ENCODE measurements at regions not wholly inside any gene's neighbourhood (a gene's known extent, or its start where the extent isn't known, plus 50 kb on each side); places are given as distances from the start of the nearest gene placed in this dataset.

- POLR2A ChIA-PET (ENCODE audit: unreplicated experiment), result no interaction called here
Measured at GRCh38 chr4:120545391-120545790, 377.1 kb downstream of the PRDM5 start.

More at GRCh38 chr4:120545391-120545790, 377.1 kb downstream of the PRDM5 start:
- no peak overlapping the region for H3K23ac ChIP-seq (ENCODE audit: low read depth, low read length)
- no peak overlapping the region for H2AK9ac ChIP-seq (replicated peaks; ENCODE audit: low read depth, low read length, poor library complexity)
- intact Hi-C loops (cut with micrococcal nuclease) (no loop called here), in situ Hi-C loops (cut with MboI; ENCODE audit: low sequenced_read_pairs) (no loop called here), dilution Hi-C loops (cut with HindIII; ENCODE audit: low sequenced_read_pairs, unreplicated experiment) (no loop called here)
- no peak overlapping the region for H2BK20ac ChIP-seq (ENCODE audit: low read depth, low read length)
- no peak for ATAC-seq (ENCODE audit: low read depth)
- CTCF ChIA-PET, result no interaction called here
- H4K20me1 ChIP-seq (ENCODE audit: insufficient read depth, low read length), result no peaks in the 10 kb centered on the region
- no peak overlapping the region for H3K56ac ChIP-seq (ENCODE audit: extremely low read depth, insufficient read depth, low read length)
- no peak overlapping the region for H4K91ac ChIP-seq (ENCODE audit: insufficient read depth, low read depth, low read length)
- H3K79me1 ChIP-seq (ENCODE audit: low read depth in 1 of 2, low read length in 2 of 2), result no peaks in the 10 kb centered on the region
- no peak overlapping the region for H4K8ac ChIP-seq (ENCODE audit: low read depth in 2 of 2, low read length in 2 of 2)
- H2AFZ ChIP-seq (replicated peaks; ENCODE audit: low read length, poor library complexity), result no peak overlapping the region
- H2BK120ac ChIP-seq (ENCODE audit: low read depth, low read length), result no peak overlapping the region
- H3K9me1 ChIP-seq (ENCODE audit: insufficient read depth, low read length), result no peaks in the 10 kb centered on the region
- H3K27ac ChIP-seq (ENCODE audit: insufficient read depth, low read length), result no peak overlapping the region
- H2AK5ac ChIP-seq (ENCODE audit: low read depth, low read length), result no peak overlapping the region
- BruUV-seq (replicated peaks), result no TSS peak
- H3K14ac ChIP-seq (replicated peaks; ENCODE audit: low read depth, low read length), result no peak overlapping the region
- WGBS, 2 experiments (ENCODE audit: extremely low coverage in 2 of 2, insufficient read length in 1 of 2), result no CpG with 5 or more reads among the region's 3 CpGs
- no peak for TF ChIP-seq CTCF (conservative IDR thresholded peaks at IDR 0.05; ENCODE audit: low read depth, low read length)
- no peak for TF ChIP-seq ELK1 (IDR thresholded peaks at IDR 0.05; ENCODE audit: borderline replicate concordance, low read depth, low read length)
- TF ChIP-seq USF2 (IDR thresholded peaks at IDR 0.05; ENCODE audit: low read depth, low read length), result no peak
- TF ChIP-seq MAFK (IDR thresholded peaks at IDR 0.05; ENCODE audit: low read depth, low read length), result no peak
- no peak for TF ChIP-seq SMC3 (IDR thresholded peaks at IDR 0.05; ENCODE audit: low read depth, low read length)
- TF ChIP-seq RCOR1 (IDR thresholded peaks at IDR 0.05; ENCODE audit: insufficient replicate concordance, low read length), result no peak
- TF ChIP-seq MAZ (IDR thresholded peaks at IDR 0.05; ENCODE audit: borderline replicate concordance, low read depth, low read length), result no peak
- TF ChIP-seq BHLHE40 (IDR thresholded peaks at IDR 0.05; ENCODE audit: low read depth, low read length), result no peak
- TF ChIP-seq POLR2A (IDR thresholded peaks at IDR 0.05; ENCODE audit: low read depth, low read length), result no peak
- no peak for TF ChIP-seq MXI1 (IDR thresholded peaks at IDR 0.05; ENCODE audit: borderline replicate concordance, low read depth, low read length)
- TF ChIP-seq NFE2L2 (IDR thresholded peaks at IDR 0.05; ENCODE audit: low read depth, low read length), result no peak
- no peak for TF ChIP-seq CHD1 (IDR thresholded peaks at IDR 0.05; ENCODE audit: low read depth, low read length)
- TF ChIP-seq RFX5 (IDR thresholded peaks at IDR 0.05; ENCODE audit: low read depth, low read length), result no peak
- TF ChIP-seq RAD21 (IDR thresholded peaks at IDR 0.05; ENCODE audit: low read length), result no peak
- TF ChIP-seq FOS (IDR thresholded peaks at IDR 0.05; ENCODE audit: low read depth, low read length), result no peak
- TF ChIP-seq CEBPB (IDR thresholded peaks at IDR 0.05; ENCODE audit: low read depth, low read length), result no peak
- no peak overlapping the region for H3K4me3 ChIP-seq (ENCODE audit: insufficient read depth, low read depth, low read length)
- H3K4me1 ChIP-seq (ENCODE audit: control insufficient read depth, insufficient read depth, low read length), result no peaks in the 10 kb centered on the region
- DNase-seq, result no peak
- H3K36me3 ChIP-seq (ENCODE audit: control insufficient read depth, insufficient read depth, low read length), result no peaks in the 10 kb centered on the region
- no peak overlapping the region for H4K5ac ChIP-seq (ENCODE audit: low read depth, low read length)
- no peaks in the 10 kb centered on the region for H3K27me3 ChIP-seq (ENCODE audit: control insufficient read depth, insufficient read depth, low read length)
- no peaks in the 10 kb centered on the region for H3K9me3 ChIP-seq (ENCODE audit: control insufficient read depth, insufficient read depth, low read length)
- H3K4ac ChIP-seq (ENCODE audit: low read depth, low read length), result no peak overlapping the region
- H2BK15ac ChIP-seq (ENCODE audit: low read depth, low read length), result no peak overlapping the region
- no peak overlapping the region for H2BK5ac ChIP-seq (ENCODE audit: low read depth, low read length, poor library complexity, severe bottlenecking)
- H3K4me2 ChIP-seq (ENCODE audit: low read depth, low read length), result no peak overlapping the region
- no peak overlapping the region for H3K18ac ChIP-seq (ENCODE audit: low read depth, low read length)
- no peak overlapping the region for H3K9ac ChIP-seq (ENCODE audit: low read depth, low read length)

Data from IMR-90 (cell line).